ENCODE measurements at regions not wholly inside any gene's neighbourhood (a gene's known extent, or its start where the extent isn't known, plus 50 kb on each side); places are given as distances from the start of the nearest gene placed in this dataset.
"Not testable (repeated sequence)": the region's sequence is repeated elsewhere in the genome, so short reads cannot be mapped to it uniquely, and the experiment has no call there.

DNA sequence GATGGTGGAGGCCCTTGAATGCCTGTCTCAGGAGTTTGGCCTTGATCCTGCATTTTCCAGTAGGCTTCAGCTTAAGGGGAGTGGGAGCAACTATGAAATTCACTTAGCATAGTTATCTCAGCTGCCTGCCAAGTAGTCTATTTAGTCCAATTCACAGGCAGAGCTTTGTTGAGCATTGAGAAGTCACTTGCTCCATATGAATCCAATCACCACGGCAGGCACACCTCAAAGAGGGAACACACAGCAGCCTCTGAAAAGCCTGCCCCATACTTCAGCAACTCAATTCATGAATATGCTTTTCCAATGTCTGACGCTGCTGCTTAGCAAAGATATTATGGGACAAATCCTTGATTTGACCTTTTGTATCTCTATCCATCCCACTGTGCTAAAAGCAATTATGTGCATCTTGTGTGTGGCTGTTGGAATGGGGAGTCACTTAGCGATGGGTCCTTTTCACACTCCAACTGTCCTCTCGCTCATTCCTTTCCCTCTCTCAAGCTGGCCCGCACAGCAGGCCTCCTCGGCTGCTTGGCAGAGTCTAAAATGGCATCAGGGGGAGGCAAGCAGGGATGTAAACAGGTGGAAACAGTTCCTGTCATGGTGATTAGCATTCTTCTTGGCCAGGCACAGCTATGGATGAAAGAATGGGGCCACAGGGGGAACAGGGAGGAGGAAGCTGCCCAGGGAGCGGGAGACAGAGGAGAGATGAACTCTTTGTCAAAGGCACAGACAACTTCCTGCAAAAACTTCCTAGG, 56.0 kb upstream of the LRPPRC start:
- DNase-seq (ENCODE audit: extremely low read depth, low read depth), result no peak
- TF ChIP-seq, protein P1, sequence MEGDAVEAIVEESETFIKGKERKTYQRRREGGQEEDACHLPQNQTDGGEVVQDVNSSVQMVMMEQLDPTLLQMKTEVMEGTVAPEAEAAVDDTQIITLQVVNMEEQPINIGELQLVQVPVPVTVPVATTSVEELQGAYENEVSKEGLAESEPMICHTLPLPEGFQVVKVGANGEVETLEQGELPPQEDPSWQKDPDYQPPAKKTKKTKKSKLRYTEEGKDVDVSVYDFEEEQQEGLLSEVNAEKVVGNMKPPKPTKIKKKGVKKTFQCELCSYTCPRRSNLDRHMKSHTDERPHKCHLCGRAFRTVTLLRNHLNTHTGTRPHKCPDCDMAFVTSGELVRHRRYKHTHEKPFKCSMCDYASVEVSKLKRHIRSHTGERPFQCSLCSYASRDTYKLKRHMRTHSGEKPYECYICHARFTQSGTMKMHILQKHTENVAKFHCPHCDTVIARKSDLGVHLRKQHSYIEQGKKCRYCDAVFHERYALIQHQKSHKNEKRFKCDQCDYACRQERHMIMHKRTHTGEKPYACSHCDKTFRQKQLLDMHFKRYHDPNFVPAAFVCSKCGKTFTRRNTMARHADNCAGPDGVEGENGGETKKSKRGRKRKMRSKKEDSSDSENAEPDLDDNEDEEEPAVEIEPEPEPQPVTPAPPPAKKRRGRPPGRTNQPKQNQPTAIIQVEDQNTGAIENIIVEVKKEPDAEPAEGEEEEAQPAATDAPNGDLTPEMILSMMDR (IDR thresholded peaks at IDR 0.05; ENCODE audit: low read depth, low read length), result no peak

DNA sequence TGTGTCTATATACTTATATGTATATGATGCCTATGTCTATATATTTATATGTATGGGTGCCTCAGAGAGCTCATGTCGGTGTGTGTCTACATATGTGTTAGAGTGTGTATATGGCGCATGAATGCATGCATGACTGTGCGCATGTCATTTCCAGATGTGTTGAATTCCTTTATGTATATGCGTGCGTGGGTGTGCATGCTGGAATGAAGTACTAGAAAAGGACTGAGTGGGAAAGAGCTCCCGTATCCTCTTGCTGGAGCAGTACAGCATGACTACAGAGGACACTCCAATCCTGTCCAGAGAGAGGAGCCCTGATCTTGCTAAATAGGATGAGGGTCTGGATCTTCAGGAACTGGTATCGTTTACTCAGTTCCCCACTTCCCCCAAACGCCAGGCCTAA, 56.8 kb upstream of the LRPPRC start:
- TF ChIP-seq, protein P1 (IDR thresholded peaks at IDR 0.05; ENCODE audit: low read depth, low read length), result no peak
- no peak for DNase-seq (ENCODE audit: extremely low read depth, low read depth)

DNA sequence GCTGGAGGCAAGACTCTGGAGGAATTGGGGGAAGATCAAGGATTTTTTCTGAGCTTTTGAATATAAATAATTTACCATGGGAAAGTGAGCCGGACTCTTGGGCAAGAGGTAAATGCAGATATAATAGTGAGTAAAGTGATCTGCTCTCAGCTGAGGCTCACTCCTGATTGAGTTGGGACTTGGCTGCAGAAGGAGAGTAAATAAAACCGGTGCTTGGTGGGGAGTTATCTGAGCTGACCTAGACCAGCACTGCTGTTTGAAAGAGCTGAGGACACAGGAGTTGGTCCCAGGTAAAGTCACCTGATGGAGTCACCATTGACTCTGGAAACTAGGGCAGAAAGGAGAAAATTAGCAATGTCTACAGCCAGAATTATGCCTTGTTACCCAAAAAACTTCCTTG, 57.3 kb upstream of the LRPPRC start:
- TF ChIP-seq, protein P1 (IDR thresholded peaks at IDR 0.05; ENCODE audit: low read depth, low read length), result no peak

DNA sequence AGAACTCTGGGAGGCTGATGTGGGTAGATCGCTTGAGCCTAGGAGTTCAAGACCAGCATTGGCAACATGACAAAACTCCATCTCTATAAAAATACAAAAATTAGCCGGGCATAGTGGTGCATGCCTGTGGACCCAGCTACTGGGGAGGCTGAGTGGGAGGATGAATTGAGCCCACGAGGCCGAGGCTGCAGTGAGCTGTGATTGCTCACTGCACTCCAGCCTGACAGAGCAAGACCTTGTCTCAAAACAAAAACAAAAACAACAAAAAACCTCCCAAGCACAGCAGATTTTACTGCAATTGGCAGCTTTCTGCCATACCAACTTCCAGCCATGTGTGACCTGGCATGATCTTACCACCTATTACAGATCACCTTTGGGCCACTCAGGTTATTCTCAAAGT, 57.7 kb upstream of the LRPPRC start:
- TF ChIP-seq, protein P1 (IDR thresholded peaks at IDR 0.05; ENCODE audit: low read depth, low read length), result no peak
- no peak for DNase-seq (ENCODE audit: extremely low read depth, low read depth)

More for the DNA sequence above, 57.3 kb upstream of the LRPPRC start:
- no peak for DNase-seq (ENCODE audit: extremely low read depth, low read depth)

DNA sequence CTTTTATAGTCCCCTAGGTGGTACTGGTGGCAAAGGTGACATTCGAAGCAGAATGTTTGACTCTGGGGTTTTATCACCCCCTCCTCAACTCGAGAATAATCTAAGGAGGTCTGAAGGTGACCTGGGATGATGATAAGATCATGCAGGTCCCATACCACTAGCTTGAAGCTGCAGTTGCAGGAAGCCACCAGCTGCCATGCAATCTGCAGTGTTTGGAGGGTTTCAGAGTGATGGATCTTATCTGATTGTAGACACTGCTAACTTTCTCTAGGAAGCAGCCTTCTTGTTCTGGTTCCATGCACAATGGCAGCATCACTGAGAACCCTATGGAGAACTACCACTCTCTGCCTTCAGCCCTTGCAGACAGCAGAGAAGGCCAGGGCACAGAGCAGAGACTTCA, 59.4 kb upstream of the LRPPRC start:
- no peak for DNase-seq (ENCODE audit: extremely low read depth, low read depth)
- TF ChIP-seq, protein P1 (IDR thresholded peaks at IDR 0.05; ENCODE audit: low read depth, low read length), result no peak

DNA sequence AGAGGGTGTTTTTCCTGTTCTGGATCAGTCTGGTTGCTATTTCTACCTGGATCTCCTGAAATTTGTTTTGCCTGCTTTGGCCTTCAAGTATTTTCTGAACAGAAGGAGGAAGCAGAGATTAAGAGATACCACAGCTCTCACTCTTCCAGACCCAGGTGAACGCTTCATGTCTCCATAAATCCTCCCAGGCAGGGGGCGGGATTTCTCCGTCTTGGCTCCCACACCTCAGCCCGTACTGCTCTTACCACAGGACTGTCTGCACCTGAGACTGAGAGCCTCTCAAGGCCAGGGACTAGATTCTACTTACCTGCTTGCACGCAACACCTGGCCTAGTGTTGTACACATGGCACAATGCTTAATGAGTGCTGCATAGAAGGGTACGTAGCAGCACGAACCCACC, 59.9 kb upstream of the LRPPRC start:
- DNase-seq (ENCODE audit: extremely low read depth, low read depth), result no peak
- TF ChIP-seq, protein P1 (IDR thresholded peaks at IDR 0.05; ENCODE audit: low read depth, low read length), result no peak

DNA sequence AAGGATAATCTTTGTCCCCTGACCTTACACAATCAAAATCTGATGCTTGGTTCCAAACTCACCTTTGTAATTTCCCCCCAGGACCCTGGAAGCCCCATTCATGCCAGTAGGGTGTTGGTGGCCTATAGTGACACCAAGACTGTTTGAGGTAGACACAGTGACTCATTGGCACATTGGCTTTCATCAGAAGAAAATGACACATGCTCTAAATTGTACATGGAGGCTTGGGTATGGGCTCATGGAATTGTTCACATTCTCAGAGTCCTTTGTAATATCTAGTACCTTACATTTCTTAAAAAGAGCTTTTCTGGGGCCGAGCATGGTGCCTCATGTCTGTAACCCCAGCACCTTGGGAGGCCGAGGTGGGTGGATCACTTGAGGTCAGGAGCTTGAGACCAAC, 61.2 kb upstream of the LRPPRC start:
- TF ChIP-seq, protein P1 (IDR thresholded peaks at IDR 0.05; ENCODE audit: low read depth, low read length), result no peak

DNA sequence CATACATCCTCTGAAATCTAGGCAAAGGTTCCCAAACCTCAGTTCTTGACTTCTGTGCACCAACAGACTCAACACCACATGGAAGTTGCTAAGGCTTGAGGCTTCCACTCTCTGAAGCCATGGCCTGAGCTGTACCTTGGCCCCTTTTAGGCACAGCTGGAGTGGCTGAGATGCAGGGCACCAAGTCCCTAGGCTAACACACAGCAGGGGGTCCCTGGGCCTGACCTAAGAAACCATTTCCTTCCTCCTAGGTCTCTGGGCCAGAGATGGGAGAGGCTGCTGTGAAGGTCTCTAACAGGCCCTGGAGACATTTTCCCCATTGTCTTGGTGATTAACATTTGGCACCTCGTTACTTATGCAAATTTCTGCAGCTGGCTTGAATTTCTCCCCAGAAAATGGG, 64.5 kb upstream of the LRPPRC start:
- not testable (repeated sequence) for DNase-seq (ENCODE audit: extremely low read depth, low read depth)

More for the DNA sequence above, 61.2 kb upstream of the LRPPRC start:
- no peak for DNase-seq (ENCODE audit: extremely low read depth, low read depth)

All from AG09319 (cell line).